ENCODE measurements at regions not wholly inside any gene's neighbourhood (a gene's known extent, or its start where the extent isn't known, plus 50 kb on each side); places are given as distances from the start of the nearest gene placed in this dataset.

GRCh38 chr5:154690488-154690887, 64.7 kb upstream of the LARP1 start:
- H3K4me1 ChIP-seq (ENCODE audit: low read length): no peaks in the 10 kb centered on the region
- H4K20me1 ChIP-seq (ENCODE audit: insufficient read depth, low read depth, low read length): no peaks in the 10 kb centered on the region
- H3K36me3 ChIP-seq (ENCODE audit: insufficient read depth, low read length): no peaks in the 10 kb centered on the region
- no peak overlapping the region for H3K9ac ChIP-seq (ENCODE audit: low read length)
- no peaks in the 10 kb centered on the region for H3K27me3 ChIP-seq (ENCODE audit: low read length)
- peaks cover 7% of the 10 kb centered on the region; the same call in 1 of the 2 replicates for H3K79me2 ChIP-seq (ENCODE audit: low read length)
- no peak overlapping the region for H3K27ac ChIP-seq (ENCODE audit: low read length)
- no peaks in the 10 kb centered on the region for H3K9me2 ChIP-seq (replicated peaks; ENCODE audit: insufficient read depth, low read length)
- no peak overlapping the region for H3K4me3 ChIP-seq (ENCODE audit: low read length)
- DNase-seq: no peak
- no peak overlapping the region for H3K4me2 ChIP-seq (ENCODE audit: low read depth, low read length, poor library complexity, severe bottlenecking)
- H3K9me3 ChIP-seq (ENCODE audit: low read length): no peaks in the 10 kb centered on the region
- H2AFZ ChIP-seq (ENCODE audit: low read length): no peak overlapping the region

- Histone ChIP-seq H3K9ac (ENCODE audit: low read length) (no peak overlapping the region), H3K27ac (ENCODE audit: low read length) (no peak overlapping the region), H3K4me3 (ENCODE audit: low read length) (no peak overlapping the region), H4K20me1 (ENCODE audit: insufficient read depth, low read depth, low read length) (no peaks in the 10 kb centered on the region), H3K9me2 (replicated peaks; ENCODE audit: insufficient read depth, low read length) (no peaks in the 10 kb centered on the region), H2AFZ (ENCODE audit: low read length) (no peak overlapping the region), H3K79me2 (ENCODE audit: low read length) (peaks cover 13% of the 10 kb centered on the region; the same call in 1 of the 2 replicates), H3K4me2 (ENCODE audit: low read depth, low read length, poor library complexity, severe bottlenecking) (no peak overlapping the region), H3K4me1 (ENCODE audit: low read length) (peaks cover 18% of the 10 kb centered on the region), H3K9me3 (ENCODE audit: low read length) (no peaks in the 10 kb centered on the region), H3K36me3 (ENCODE audit: insufficient read depth, low read length) (no peaks in the 10 kb centered on the region), H3K27me3 (ENCODE audit: low read length) (no peaks in the 10 kb centered on the region)
- DNase-seq: no peak
These were observed 68.7 kb upstream of the LARP1 start for GRCh38 chr5:154686490-154686889.

GRCh38 chr5:154683101-154683880, 71.9 kb upstream of the LARP1 start:
- no peaks in the 10 kb centered on the region for H4K20me1 ChIP-seq (ENCODE audit: insufficient read depth, low read depth, low read length)
- H3K9me2 ChIP-seq (replicated peaks; ENCODE audit: insufficient read depth, low read length): no peaks in the 10 kb centered on the region
- H3K4me3 ChIP-seq (ENCODE audit: low read length): peak overlapping the region; percentile 68
- peaks cover 18% of the 10 kb centered on the region for H3K4me1 ChIP-seq (ENCODE audit: low read length)
- H3K9ac ChIP-seq (ENCODE audit: low read length): peak overlapping the region; percentile 69
- no peaks in the 10 kb centered on the region for H3K36me3 ChIP-seq (ENCODE audit: insufficient read depth, low read length)
- peak overlapping the region; percentile 75 for H2AFZ ChIP-seq (ENCODE audit: low read length)
- DNase-seq: no peak
- peak overlapping the region; percentile 62 for H3K27ac ChIP-seq (ENCODE audit: low read length)
- no peaks in the 10 kb centered on the region for H3K27me3 ChIP-seq (ENCODE audit: low read length)
- peak overlapping the region; percentile 77 for H3K4me2 ChIP-seq (ENCODE audit: low read depth, low read length, poor library complexity, severe bottlenecking)
- peaks cover 13% of the 10 kb centered on the region; the same call in 1 of the 2 replicates for H3K79me2 ChIP-seq (ENCODE audit: low read length)
- no peaks in the 10 kb centered on the region for H3K9me3 ChIP-seq (ENCODE audit: low read length)

GRCh38 chr5:154679501-154679900, 75.7 kb upstream of the LARP1 start:
- Histone ChIP-seq H3K27ac (ENCODE audit: low read length) (no peak overlapping the region), H3K4me2 (ENCODE audit: low read depth, low read length, poor library complexity, severe bottlenecking) (no peak overlapping the region), H3K36me3 (ENCODE audit: insufficient read depth, low read length) (no peaks in the 10 kb centered on the region), H3K9ac (ENCODE audit: low read length) (no peak overlapping the region), H2AFZ (ENCODE audit: low read length) (no peak overlapping the region), H3K79me2 (ENCODE audit: low read length) (peaks cover 4% of the 10 kb centered on the region; the same call in 1 of the 2 replicates), H3K27me3 (ENCODE audit: low read length) (no peaks in the 10 kb centered on the region), H4K20me1 (ENCODE audit: insufficient read depth, low read depth, low read length) (no peaks in the 10 kb centered on the region), H3K9me3 (ENCODE audit: low read length) (no peaks in the 10 kb centered on the region), H3K9me2 (replicated peaks; ENCODE audit: insufficient read depth, low read length) (no peaks in the 10 kb centered on the region), H3K4me3 (ENCODE audit: low read length) (no peak overlapping the region), H3K4me1 (ENCODE audit: low read length) (peaks cover 18% of the 10 kb centered on the region)
- no peak for DNase-seq

- DNase-seq: no peak
- Histone ChIP-seq H3K27ac (ENCODE audit: low read length) (no peak overlapping the region), H3K4me2 (ENCODE audit: low read depth, low read length, poor library complexity, severe bottlenecking) (no peak overlapping the region), H3K4me1 (ENCODE audit: low read length) (peaks cover 7% of the 10 kb centered on the region), H3K4me3 (ENCODE audit: low read length) (no peak overlapping the region), H3K9me3 (ENCODE audit: low read length) (no peaks in the 10 kb centered on the region), H3K36me3 (ENCODE audit: insufficient read depth, low read length) (no peaks in the 10 kb centered on the region), H3K27me3 (ENCODE audit: low read length) (no peaks in the 10 kb centered on the region), H3K79me2 (ENCODE audit: low read length) (no peaks in the 10 kb centered on the region), H4K20me1 (ENCODE audit: insufficient read depth, low read depth, low read length) (no peaks in the 10 kb centered on the region), H3K9me2 (replicated peaks; ENCODE audit: insufficient read depth, low read length) (no peaks in the 10 kb centered on the region), H2AFZ (ENCODE audit: low read length) (no peak overlapping the region), H3K9ac (ENCODE audit: low read length) (no peak overlapping the region)
These were observed 77.3 kb upstream of the LARP1 start for GRCh38 chr5:154677921-154678320.

- no peaks in the 10 kb centered on the region for H4K20me1 ChIP-seq (ENCODE audit: insufficient read depth, low read depth, low read length)
- no peaks in the 10 kb centered on the region for H3K79me2 ChIP-seq (ENCODE audit: low read length)
- H3K36me3 ChIP-seq (ENCODE audit: insufficient read depth, low read length): no peaks in the 10 kb centered on the region
- H3K9me3 ChIP-seq (ENCODE audit: low read length): no peaks in the 10 kb centered on the region
- H3K9ac ChIP-seq (ENCODE audit: low read length): no peak overlapping the region
- H3K9me2 ChIP-seq (replicated peaks; ENCODE audit: insufficient read depth, low read length): no peaks in the 10 kb centered on the region
- no peaks in the 10 kb centered on the region for H3K4me1 ChIP-seq (ENCODE audit: low read length)
- H3K4me2 ChIP-seq (ENCODE audit: low read depth, low read length, poor library complexity, severe bottlenecking): no peak overlapping the region
- H3K27me3 ChIP-seq (ENCODE audit: low read length): no peaks in the 10 kb centered on the region
- H3K27ac ChIP-seq (ENCODE audit: low read length): no peak overlapping the region
- no peak overlapping the region for H3K4me3 ChIP-seq (ENCODE audit: low read length)
- no peak for DNase-seq
- H2AFZ ChIP-seq (ENCODE audit: low read length): no peak overlapping the region
These were observed 78.7 kb upstream of the LARP1 start for GRCh38 chr5:154676508-154676907.

- no peaks in the 10 kb centered on the region for H3K4me1 ChIP-seq (ENCODE audit: low read length)
- H3K9me3 ChIP-seq (ENCODE audit: low read length): no peaks in the 10 kb centered on the region
These were observed 81.1 kb upstream of the LARP1 start for GRCh38 chr5:154674029-154674428.

GRCh38 chr5:154673506-154673905, 81.7 kb upstream of the LARP1 start:
- Histone ChIP-seq H4K20me1 (ENCODE audit: insufficient read depth, low read depth, low read length) (no peaks in the 10 kb centered on the region), H3K4me1 (ENCODE audit: low read length) (no peaks in the 10 kb centered on the region), H3K4me2 (ENCODE audit: low read depth, low read length, poor library complexity, severe bottlenecking) (no peak overlapping the region), H3K9ac (ENCODE audit: low read length) (no peak overlapping the region), H3K27ac (ENCODE audit: low read length) (no peak overlapping the region), H2AFZ (ENCODE audit: low read length) (no peak overlapping the region), H3K36me3 (ENCODE audit: insufficient read depth, low read length) (no peaks in the 10 kb centered on the region), H3K27me3 (ENCODE audit: low read length) (no peaks in the 10 kb centered on the region), H3K79me2 (ENCODE audit: low read length) (no peaks in the 10 kb centered on the region), H3K9me3 (ENCODE audit: low read length) (no peaks in the 10 kb centered on the region), H3K4me3 (ENCODE audit: low read length) (no peak overlapping the region), H3K9me2 (replicated peaks; ENCODE audit: insufficient read depth, low read length) (no peaks in the 10 kb centered on the region)
- no peak for DNase-seq

More at GRCh38 chr5:154674029-154674428, 81.1 kb upstream of the LARP1 start:
- no peak for DNase-seq
- H4K20me1 ChIP-seq (ENCODE audit: insufficient read depth, low read depth, low read length): no peaks in the 10 kb centered on the region
- H3K27ac ChIP-seq (ENCODE audit: low read length): no peak overlapping the region
- no peaks in the 10 kb centered on the region for H3K9me2 ChIP-seq (replicated peaks; ENCODE audit: insufficient read depth, low read length)
- no peak overlapping the region for H3K9ac ChIP-seq (ENCODE audit: low read length)
- no peak overlapping the region for H2AFZ ChIP-seq (ENCODE audit: low read length)
- H3K36me3 ChIP-seq (ENCODE audit: insufficient read depth, low read length): no peaks in the 10 kb centered on the region
- H3K27me3 ChIP-seq (ENCODE audit: low read length): no peaks in the 10 kb centered on the region
- H3K79me2 ChIP-seq (ENCODE audit: low read length): no peaks in the 10 kb centered on the region
- H3K4me2 ChIP-seq (ENCODE audit: low read depth, low read length, poor library complexity, severe bottlenecking): no peak overlapping the region
- no peak overlapping the region for H3K4me3 ChIP-seq (ENCODE audit: low read length)

Measured in Karpas-422 (cell line).